PFSK-1 (cell line): ENCODE measurements at regions not wholly inside any gene's neighbourhood (a gene's known extent, or its start where the extent isn't known, plus 50 kb on each side); places are given as distances from the start of the nearest gene placed in this dataset.

Experiments
- FOXP2 ChIP-seq: optimal IDR thresholded peaks from 2 replicates; pipeline ENCODE3; 2011; ENCODE audit warnings: borderline replicate concordance, control low read depth, inconsistent platforms; ENCODE audit not compliant: insufficient read depth; ENCODE audit errors: extremely low read length, extremely low read depth
- SIN3A ChIP-seq: IDR thresholded peaks from 2 replicates; pipeline ENCODE4 v1.6.1; 2012; ENCODE audit warnings: mild to moderate bottlenecking, low read length, moderate library complexity, borderline replicate concordance; ENCODE audit not compliant: insufficient read depth

- TF ChIP-seq SIN3A (no peak), FOXP2 (no peak)
These were observed 848.3 kb upstream of the PCDH9 start for GRCh38 chr13:68078469-68078868.
